ENCODE measurements at regions not wholly inside any gene's neighbourhood (a gene's known extent, or its start where the extent isn't known, plus 50 kb on each side); places are given as distances from the start of the nearest gene placed in this dataset.
"Not testable (repeated sequence)": the region's sequence is repeated elsewhere in the genome, so short reads cannot be mapped to it uniquely, and the experiment has no call there.

- not testable (repeated sequence) for H3K4me1 ChIP-seq (ENCODE audit: control insufficient read depth, insufficient read depth, low read depth, low read length); H2BK120ac ChIP-seq (ENCODE audit: low read depth, low read length); H3K18ac ChIP-seq (ENCODE audit: low read depth in 1 of 2, low read length in 2 of 2); H2BK5ac ChIP-seq (ENCODE audit: low read depth, low read length, poor library complexity, severe bottlenecking); H3K79me1 ChIP-seq (replicated peaks; ENCODE audit: low read length, poor library complexity, severe bottlenecking); H4K8ac ChIP-seq (ENCODE audit: low read length); H2BK15ac ChIP-seq (ENCODE audit: low read depth, poor library complexity, severe bottlenecking); H2AK5ac ChIP-seq (ENCODE audit: low read length, severe bottlenecking); H3K4me2 ChIP-seq (ENCODE audit: low read length, poor library complexity, severe bottlenecking); DNase-seq; H2BK12ac ChIP-seq (ENCODE audit: low read length in 2 of 2); H3K27me3 ChIP-seq (ENCODE audit: control insufficient read depth in 1 of 2, insufficient read depth in 1 of 2, low read length in 2 of 2); H3K23ac ChIP-seq (ENCODE audit: low read length in 2 of 2); H3K36me3 ChIP-seq (ENCODE audit: control insufficient read depth in 1 of 2, insufficient read depth in 2 of 2, low read depth in 1 of 2, low read length in 2 of 2); H2AFZ ChIP-seq (ENCODE audit: low read depth, low read length); H3K9me3 ChIP-seq (ENCODE audit: control insufficient read depth, low read length); H3K9ac ChIP-seq (ENCODE audit: low read length); H3K4me3 ChIP-seq (ENCODE audit: insufficient read depth in 1 of 2, low read depth in 1 of 2, low read length in 2 of 2); H4K91ac ChIP-seq (ENCODE audit: low read length); H3K14ac ChIP-seq (ENCODE audit: low read length in 2 of 2); H3K4ac ChIP-seq (ENCODE audit: low read depth in 1 of 2, low read length in 2 of 2); H3K27ac ChIP-seq (ENCODE audit: low read length, poor library complexity, severe bottlenecking)
- 67% methylated on average over 5 of the region's 7 CpGs for WGBS
Observed at GRCh38 chr2:87386063-87386560, 361.8 kb upstream of the PLGLB2 start.

GRCh38 chr2:87395784-87396183, 352.1 kb upstream of the PLGLB2 start:
- not testable (repeated sequence) for H3K4me1 ChIP-seq (ENCODE audit: control insufficient read depth, insufficient read depth, low read depth, low read length); H3K18ac ChIP-seq (ENCODE audit: low read depth in 1 of 2, low read length in 2 of 2); H2BK12ac ChIP-seq (ENCODE audit: low read length in 2 of 2); H3K27me3 ChIP-seq (ENCODE audit: control insufficient read depth in 1 of 2, insufficient read depth in 1 of 2, low read length in 2 of 2); H3K4ac ChIP-seq (ENCODE audit: low read depth in 1 of 2, low read length in 2 of 2); DNase-seq; H3K9me3 ChIP-seq (ENCODE audit: control insufficient read depth, low read length); H2AFZ ChIP-seq (ENCODE audit: low read depth, low read length); H3K14ac ChIP-seq (ENCODE audit: low read length in 2 of 2); H3K9ac ChIP-seq (ENCODE audit: low read length); H4K91ac ChIP-seq (ENCODE audit: low read length); H3K36me3 ChIP-seq (ENCODE audit: control insufficient read depth in 1 of 2, insufficient read depth in 2 of 2, low read depth in 1 of 2, low read length in 2 of 2); H2BK5ac ChIP-seq (ENCODE audit: low read depth, low read length, poor library complexity, severe bottlenecking); H3K4me3 ChIP-seq (ENCODE audit: insufficient read depth in 1 of 2, low read depth in 1 of 2, low read length in 2 of 2); H3K27ac ChIP-seq (ENCODE audit: low read length, poor library complexity, severe bottlenecking); H2BK15ac ChIP-seq (ENCODE audit: low read depth, poor library complexity, severe bottlenecking); H2AK5ac ChIP-seq (ENCODE audit: low read length, severe bottlenecking); H3K4me2 ChIP-seq (ENCODE audit: low read length, poor library complexity, severe bottlenecking); H2BK120ac ChIP-seq (ENCODE audit: low read depth, low read length); H4K8ac ChIP-seq (ENCODE audit: low read length); H3K79me1 ChIP-seq (replicated peaks; ENCODE audit: low read length, poor library complexity, severe bottlenecking); H3K23ac ChIP-seq (ENCODE audit: low read length in 2 of 2)
- WGBS = no CpG with 5 or more reads among the region's 1 CpG

GRCh38 chr2:87396551-87397265, 351.2 kb upstream of the PLGLB2 start:
- not testable (repeated sequence) for H4K91ac ChIP-seq (ENCODE audit: low read length); H2BK15ac ChIP-seq (ENCODE audit: low read depth, poor library complexity, severe bottlenecking); H3K4me2 ChIP-seq (ENCODE audit: low read length, poor library complexity, severe bottlenecking); H3K36me3 ChIP-seq (ENCODE audit: control insufficient read depth in 1 of 2, insufficient read depth in 2 of 2, low read depth in 1 of 2, low read length in 2 of 2); H3K4me3 ChIP-seq (ENCODE audit: insufficient read depth in 1 of 2, low read depth in 1 of 2, low read length in 2 of 2); H3K27ac ChIP-seq (ENCODE audit: low read length, poor library complexity, severe bottlenecking); H3K14ac ChIP-seq (ENCODE audit: low read length in 2 of 2); H3K4ac ChIP-seq (ENCODE audit: low read depth in 1 of 2, low read length in 2 of 2); H4K8ac ChIP-seq (ENCODE audit: low read length); H3K9me3 ChIP-seq (ENCODE audit: control insufficient read depth, low read length); H3K9ac ChIP-seq (ENCODE audit: low read length); H2AK5ac ChIP-seq (ENCODE audit: low read length, severe bottlenecking); H3K4me1 ChIP-seq (ENCODE audit: control insufficient read depth, insufficient read depth, low read depth, low read length); H3K79me1 ChIP-seq (replicated peaks; ENCODE audit: low read length, poor library complexity, severe bottlenecking); H3K23ac ChIP-seq (ENCODE audit: low read length in 2 of 2); H3K18ac ChIP-seq (ENCODE audit: low read depth in 1 of 2, low read length in 2 of 2); DNase-seq; H2BK5ac ChIP-seq (ENCODE audit: low read depth, low read length, poor library complexity, severe bottlenecking); H2AFZ ChIP-seq (ENCODE audit: low read depth, low read length); H2BK12ac ChIP-seq (ENCODE audit: low read length in 2 of 2); H2BK120ac ChIP-seq (ENCODE audit: low read depth, low read length); H3K27me3 ChIP-seq (ENCODE audit: control insufficient read depth in 1 of 2, insufficient read depth in 1 of 2, low read length in 2 of 2)
- 96% methylated on average over 9 of the region's 9 CpGs for WGBS

DNA sequence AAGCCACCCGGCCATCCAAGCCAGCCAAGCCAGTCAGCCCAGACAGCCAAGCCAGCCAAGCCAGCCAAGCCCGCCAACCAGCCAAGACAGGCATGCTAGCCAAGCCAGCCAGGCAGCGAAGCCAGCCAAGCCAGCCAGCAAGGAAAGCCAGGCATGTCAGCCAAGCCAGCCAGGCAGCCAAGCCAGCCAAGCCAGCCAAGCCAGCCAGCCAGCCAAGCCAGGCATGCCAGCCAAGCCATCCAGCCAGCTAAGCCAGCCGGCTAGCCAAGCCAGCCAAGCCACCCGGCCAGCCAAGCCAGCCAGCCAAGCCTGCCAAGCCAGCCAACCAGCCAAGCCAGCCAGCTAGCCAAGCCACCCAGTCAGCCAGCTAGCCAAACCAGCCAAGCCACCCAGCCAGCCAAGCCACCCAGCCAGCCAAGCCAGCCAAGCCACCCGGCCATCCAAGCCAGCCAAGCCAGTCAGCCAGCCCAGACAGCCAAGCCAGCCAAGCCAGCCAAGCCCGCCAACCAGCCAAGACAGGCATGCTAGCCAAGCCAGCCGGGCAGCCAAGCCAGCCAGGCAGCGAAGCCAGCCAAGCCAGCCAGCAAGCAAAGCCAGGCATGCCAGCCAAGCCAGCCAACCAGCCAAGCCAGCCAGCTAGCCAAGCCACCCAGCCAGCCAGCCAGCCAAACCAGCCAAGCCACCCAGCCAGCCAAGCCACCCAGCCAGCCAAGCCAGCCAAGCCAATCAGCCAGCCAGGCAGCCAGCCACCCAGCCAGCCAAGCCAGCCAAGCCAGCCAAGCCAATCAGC, 350.4 kb upstream of the PLGLB2 start:
- H2BK15ac ChIP-seq (ENCODE audit: low read depth, poor library complexity, severe bottlenecking); H3K4me2 ChIP-seq (ENCODE audit: low read length, poor library complexity, severe bottlenecking); H3K18ac ChIP-seq (ENCODE audit: low read depth in 1 of 2, low read length in 2 of 2); H2BK12ac ChIP-seq (ENCODE audit: low read length in 2 of 2); H2BK120ac ChIP-seq (ENCODE audit: low read depth, low read length); H2AK5ac ChIP-seq (ENCODE audit: low read length, severe bottlenecking); H3K14ac ChIP-seq (ENCODE audit: low read length in 2 of 2); H2AFZ ChIP-seq (ENCODE audit: low read depth, low read length); H4K8ac ChIP-seq (ENCODE audit: low read length); H3K4me1 ChIP-seq (ENCODE audit: control insufficient read depth, insufficient read depth, low read depth, low read length); H3K27ac ChIP-seq (ENCODE audit: low read length, poor library complexity, severe bottlenecking); H3K9ac ChIP-seq (ENCODE audit: low read length); H2BK5ac ChIP-seq (ENCODE audit: low read depth, low read length, poor library complexity, severe bottlenecking); H4K91ac ChIP-seq (ENCODE audit: low read length); H3K4ac ChIP-seq (ENCODE audit: low read depth in 1 of 2, low read length in 2 of 2); H3K27me3 ChIP-seq (ENCODE audit: control insufficient read depth in 1 of 2, insufficient read depth in 1 of 2, low read length in 2 of 2); H3K79me1 ChIP-seq (replicated peaks; ENCODE audit: low read length, poor library complexity, severe bottlenecking); H3K4me3 ChIP-seq (ENCODE audit: insufficient read depth in 1 of 2, low read depth in 1 of 2, low read length in 2 of 2); H3K9me3 ChIP-seq (ENCODE audit: control insufficient read depth, low read length); DNase-seq; H3K36me3 ChIP-seq (ENCODE audit: control insufficient read depth in 1 of 2, insufficient read depth in 2 of 2, low read depth in 1 of 2, low read length in 2 of 2); H3K23ac ChIP-seq (ENCODE audit: low read length in 2 of 2): not testable (repeated sequence)
- 79% methylated on average over 2 of the region's 9 CpGs for WGBS

Data from mesenchymal stem cell (in vitro differentiated cells and primary cell).